HG03135 (cell line): ENCODE measurements at regions not wholly inside any gene's neighbourhood (a gene's known extent, or its start where the extent isn't known, plus 50 kb on each side); places are given as distances from the start of the nearest gene placed in this dataset.

Experiments
- ATAC-seq: cut with Tn5 transposase; IDR thresholded peaks from one replicate; pipeline ENCODE4 v1.9.1; 2021; ENCODE audit warnings: mild to moderate bottlenecking, moderate library complexity; ENCODE audit not compliant: unreplicated experiment

GRCh38 chr2:153197402-153198386, 280.9 kb downstream of the RPRM start:
- no peak for ATAC-seq

GRCh38 chr2:153196378-153197058, 282.0 kb downstream of the RPRM start:
- no peak for ATAC-seq

GRCh38 chr2:153195342-153195741, 283.2 kb downstream of the RPRM start:
- no peak for ATAC-seq

- no peak for ATAC-seq
Measured at GRCh38 chr2:153189091-153189888, 289.3 kb downstream of the RPRM start.

GRCh38 chr2:153179808-153180207, 298.8 kb downstream of the RPRM start:
- no peak for ATAC-seq

GRCh38 chr2:153169609-153170008, 309.0 kb downstream of the RPRM start:
- no peak for ATAC-seq

GRCh38 chr2:153165021-153165420, 313.5 kb downstream of the RPRM start:
- no peak for ATAC-seq

GRCh38 chr2:153163055-153163454, 315.5 kb downstream of the RPRM start:
- no peak for ATAC-seq

- no peak for ATAC-seq
Measured at GRCh38 chr2:153156743-153157142, 321.8 kb downstream of the RPRM start.

- no peak for ATAC-seq
Measured at GRCh38 chr2:153152036-153152435, 326.5 kb downstream of the RPRM start.

GRCh38 chr2:153145470-153145978, 333.0 kb downstream of the RPRM start:
- no peak for ATAC-seq

GRCh38 chr2:153143540-153143939, 335.0 kb downstream of the RPRM start:
- no peak for ATAC-seq

GRCh38 chr2:153140498-153140897, 338.1 kb downstream of the RPRM start:
- ATAC-seq, result no peak

- no peak for ATAC-seq
Measured at GRCh38 chr2:153138651-153139375, 339.7 kb downstream of the RPRM start.

GRCh38 chr2:153136216-153136615, 342.3 kb downstream of the RPRM start:
- no peak for ATAC-seq

GRCh38 chr2:153134725-153135124, 343.8 kb downstream of the RPRM start:
- no peak for ATAC-seq

- ATAC-seq, result no peak
Measured at GRCh38 chr2:153133716-153134115, 344.8 kb downstream of the RPRM start.

- no peak for ATAC-seq
Measured at GRCh38 chr2:153132418-153132817, 346.1 kb downstream of the RPRM start.

- no peak for ATAC-seq
Measured at GRCh38 chr2:153115141-153115540, 363.4 kb downstream of the RPRM start.

GRCh38 chr2:153110486-153110885, 368.1 kb downstream of the RPRM start:
- ATAC-seq, result no peak
